ENCODE measurements at regions not wholly inside any gene's neighbourhood (a gene's known extent, or its start where the extent isn't known, plus 50 kb on each side); places are given as distances from the start of the nearest gene placed in this dataset.

DNA sequence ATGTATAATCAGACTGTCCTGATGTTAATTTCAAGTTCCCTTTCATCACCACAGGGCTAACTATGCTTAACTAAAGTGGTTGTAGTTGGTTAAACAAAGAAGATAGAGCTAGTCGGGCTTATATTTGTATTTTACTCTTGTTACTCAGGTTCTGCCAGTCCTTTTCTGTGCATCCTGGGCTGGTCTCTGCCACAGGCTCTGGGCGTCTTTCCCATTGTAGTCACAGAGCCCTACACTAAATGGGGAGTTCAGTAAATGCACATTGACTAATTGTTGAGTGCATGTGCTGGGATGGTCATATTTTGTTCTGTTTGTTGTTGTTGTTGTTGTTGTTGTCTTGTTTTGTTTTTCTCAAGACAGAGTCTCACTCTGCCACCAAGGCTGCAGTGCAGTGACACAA lies 125.4 kb upstream of the PGR start:
- no peak for TF ChIP-seq POLR2A (IDR thresholded peaks at IDR 0.05)
- TF ChIP-seq, protein P1, sequence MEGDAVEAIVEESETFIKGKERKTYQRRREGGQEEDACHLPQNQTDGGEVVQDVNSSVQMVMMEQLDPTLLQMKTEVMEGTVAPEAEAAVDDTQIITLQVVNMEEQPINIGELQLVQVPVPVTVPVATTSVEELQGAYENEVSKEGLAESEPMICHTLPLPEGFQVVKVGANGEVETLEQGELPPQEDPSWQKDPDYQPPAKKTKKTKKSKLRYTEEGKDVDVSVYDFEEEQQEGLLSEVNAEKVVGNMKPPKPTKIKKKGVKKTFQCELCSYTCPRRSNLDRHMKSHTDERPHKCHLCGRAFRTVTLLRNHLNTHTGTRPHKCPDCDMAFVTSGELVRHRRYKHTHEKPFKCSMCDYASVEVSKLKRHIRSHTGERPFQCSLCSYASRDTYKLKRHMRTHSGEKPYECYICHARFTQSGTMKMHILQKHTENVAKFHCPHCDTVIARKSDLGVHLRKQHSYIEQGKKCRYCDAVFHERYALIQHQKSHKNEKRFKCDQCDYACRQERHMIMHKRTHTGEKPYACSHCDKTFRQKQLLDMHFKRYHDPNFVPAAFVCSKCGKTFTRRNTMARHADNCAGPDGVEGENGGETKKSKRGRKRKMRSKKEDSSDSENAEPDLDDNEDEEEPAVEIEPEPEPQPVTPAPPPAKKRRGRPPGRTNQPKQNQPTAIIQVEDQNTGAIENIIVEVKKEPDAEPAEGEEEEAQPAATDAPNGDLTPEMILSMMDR (IDR thresholded peaks at IDR 0.05): no peak

All from prostate gland (tissue), 2 donors.